HepG2 (cell line): ENCODE measurements at regions not wholly inside any gene's neighbourhood (a gene's known extent, or its start where the extent isn't known, plus 50 kb on each side); places are given as distances from the start of the nearest gene placed in this dataset.

Experiments used
- ETV5 ChIP-seq: IDR thresholded peaks from 2 replicates; pipeline ENCODE4 v1.6.1; 2018; ENCODE audit warnings: missing biosample characterization, missing genetic modification reagents, inconsistent platforms, borderline replicate concordance
- FOXK1 ChIP-seq: sonication (generic); formaldehyde crosslinking; IDR thresholded peaks from 2 replicates; pipeline ENCODE4 v1.4.0; 2020; ENCODE audit warnings: low read depth, missing genetic modification reagents, borderline replicate concordance
- GPBP1L1 ChIP-seq: sonication (generic); formaldehyde crosslinking; IDR thresholded peaks from 2 replicates; pipeline ENCODE4 v1.5.0; 2020; ENCODE audit warnings: mild to moderate bottlenecking, missing genetic modification reagents
- ISL2 ChIP-seq: sonication (generic); formaldehyde crosslinking; IDR thresholded peaks from 2 replicates; pipeline ENCODE4 v1.5.0; 2020; ENCODE audit warnings: missing genetic modification reagents
- MBD4 ChIP-seq: IDR thresholded peaks from 2 replicates; pipeline ENCODE4 v1.6.1; 2012; ENCODE audit warnings: low read length, inconsistent platforms, borderline replicate concordance
- MXI1 ChIP-seq: IDR thresholded peaks from 3 replicates; pipeline ENCODE4 v1.6.1; 2012; ENCODE audit warnings: low read depth, low read length, inconsistent platforms, borderline replicate concordance
- NFKB2 ChIP-seq: sonication (generic); formaldehyde crosslinking; IDR thresholded peaks from 2 replicates; pipeline ENCODE4 v1.4.0; 2020; ENCODE audit warnings: missing genetic modification reagents, borderline replicate concordance
- PHF5A ChIP-seq: IDR thresholded peaks from one replicate; pipeline ENCODE4 v1.6.1; 2018; ENCODE audit warnings: low read depth, missing genetic modification reagents; ENCODE audit not compliant: unreplicated experiment
- SP1 ChIP-seq, 2 experiments: fragments of 450-650 bp in 1 of 2; sonication (generic) in 1 of 2; formaldehyde crosslinking in 1 of 2; IDR thresholded peaks; 2 replicates each; pipeline versions ENCODE4 v1.4.0 to v1.6.1; 2016 to 2020; ENCODE audit warnings: missing genetic modification reagents in 1 of 2
- SRSF1 ChIP-seq: fragments of 200-400 bp; formaldehyde crosslinking; optimal IDR thresholded peaks from 2 replicates; pipeline ENCODE3; 2017; ENCODE audit warnings: mild to moderate bottlenecking, low read depth, low read length, moderate library complexity
- TBX2 ChIP-seq: sonication (generic); formaldehyde crosslinking; IDR thresholded peaks from 2 replicates; pipeline ENCODE4 v1.5.0; 2020; ENCODE audit warnings: missing genetic modification reagents, mild to moderate bottlenecking, borderline replicate concordance
- TCF7 ChIP-seq: sonication (generic); IDR thresholded peaks from 2 replicates; pipeline ENCODE4 v1.6.1; 2016; ENCODE audit warnings: antibody characterized with exemption, low read depth
- ZGPAT ChIP-seq: IDR thresholded peaks from 2 replicates; pipeline ENCODE4 v1.6.1; 2016; ENCODE audit warnings: mild to moderate bottlenecking
- ZNF12 ChIP-seq: sonication (generic); formaldehyde crosslinking; IDR thresholded peaks from 2 replicates; pipeline ENCODE4 v1.5.0; 2020; ENCODE audit warnings: missing genetic modification reagents
- ZNF263 ChIP-seq: sonication (generic); formaldehyde crosslinking; IDR thresholded peaks from 2 replicates; pipeline ENCODE4 v1.4.0; 2020; ENCODE audit warnings: missing genetic modification reagents
- ZNF333 ChIP-seq: sonication (generic); formaldehyde crosslinking; IDR thresholded peaks from 2 replicates; pipeline ENCODE4 v1.4.0; 2020; ENCODE audit warnings: mild to moderate bottlenecking, missing genetic modification reagents, borderline replicate concordance
- ZNF335 ChIP-seq: sonication (generic); formaldehyde crosslinking; IDR thresholded peaks from 2 replicates; pipeline ENCODE4 v1.4.0; 2020; ENCODE audit warnings: missing genetic modification reagents
- ZNF672 ChIP-seq: sonication (generic); formaldehyde crosslinking; IDR thresholded peaks from 2 replicates; pipeline ENCODE4 v1.8.1; 2022; ENCODE audit warnings: missing genetic modification reagents
- ZNF737 ChIP-seq: sonication (generic); formaldehyde crosslinking; IDR thresholded peaks from 2 replicates; pipeline ENCODE4 v1.5.0; 2020; ENCODE audit warnings: missing genetic modification reagents, mild to moderate bottlenecking, borderline replicate concordance
- ZSCAN25 ChIP-seq: sonication (generic); formaldehyde crosslinking; IDR thresholded peaks from 2 replicates; pipeline ENCODE4 v1.8.0; 2022; ENCODE audit warnings: mild to moderate bottlenecking, missing genetic modification reagents
- TF ChIP-seq, protein P1 (sequence below), 2 experiments: sonication (generic) in 1 of 2; formaldehyde crosslinking in 1 of 2; IDR thresholded peaks; 2 replicates each; pipeline versions ENCODE4 v1.4.0 to v1.6.1; 2018 to 2020; ENCODE audit warnings: missing genetic modification reagents in 2 of 2, borderline replicate concordance in 1 of 2, low read depth in 1 of 2, mild to moderate bottlenecking in 1 of 2, missing biosample characterization in 1 of 2
- TF ChIP-seq, protein P2 (sequence below): sonication (generic); formaldehyde crosslinking; IDR thresholded peaks from 2 replicates; pipeline ENCODE4 v1.5.0; 2020; ENCODE audit warnings: mild to moderate bottlenecking, missing genetic modification reagents

DNA sequence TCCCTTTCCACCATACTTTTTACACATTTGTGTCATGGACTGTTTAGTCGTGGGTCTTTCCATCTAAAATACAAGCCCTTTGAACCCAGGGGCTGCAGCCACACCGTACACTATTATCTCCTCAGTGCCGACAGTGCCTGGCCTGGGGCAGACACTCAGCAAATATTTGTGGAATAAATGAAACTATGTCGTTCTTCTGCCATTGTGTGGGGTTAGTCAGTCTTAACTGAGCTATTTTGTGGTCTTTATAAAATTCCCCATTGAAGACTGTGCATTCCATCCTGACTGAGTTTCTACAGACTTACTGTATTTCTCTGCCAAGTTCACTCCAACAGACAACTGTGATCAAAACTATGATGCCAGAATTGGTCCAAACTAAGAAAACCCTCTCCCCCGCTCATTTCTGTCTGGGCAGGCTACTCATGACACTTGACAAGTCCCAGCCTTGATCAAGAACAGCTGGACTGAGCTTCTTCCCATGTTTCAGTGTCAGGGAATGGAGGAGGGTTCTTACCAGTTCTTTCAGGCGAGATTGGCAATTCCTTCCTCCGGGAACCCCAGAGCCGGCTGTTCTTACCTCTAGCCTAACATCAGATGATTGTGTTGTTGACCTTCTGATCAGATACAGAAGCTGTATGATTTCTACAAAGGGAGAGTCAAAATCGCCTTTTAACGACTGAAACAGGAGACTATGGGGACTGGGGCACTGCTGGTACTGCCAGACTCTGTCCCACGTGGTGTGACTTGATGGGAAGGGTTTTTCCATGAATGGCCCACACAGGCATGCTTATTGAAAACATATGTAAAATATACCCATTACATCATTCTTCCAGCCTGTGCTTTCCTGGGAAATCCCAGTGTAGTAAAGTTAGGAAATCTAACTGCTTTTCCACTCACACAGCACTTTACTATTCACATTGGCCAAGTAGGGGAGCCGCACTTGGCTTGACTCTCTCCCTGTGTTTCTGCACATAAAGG is 77.4 kb upstream of the NPAS2 start (continued):
- TF ChIP-seq ZNF335 = no peak
- TF ChIP-seq ZNF672 (CRISPR knock-in tag) = no peak
- no peak for TF ChIP-seq ETV5 (CRISPR knock-in tag)
- TF ChIP-seq ZNF263 = no peak
- TF ChIP-seq ZNF12 (CRISPR knock-in tag) = no peak
- no peak for TF ChIP-seq PHF5A (CRISPR knock-in tag)
- peak; percentile 40; the same call in 1 of the 2 replicates for TF ChIP-seq TCF7
- no peak for TF ChIP-seq SRSF1
- TF ChIP-seq ZNF333 (CRISPR knock-in tag) = no peak
- no peak for TF ChIP-seq MBD4
- TF ChIP-seq SP1 (IDR thresholded peaks at IDR 0.05) = no peak
- TF ChIP-seq SP1 (CRISPR knock-in tag; IDR thresholded peaks at IDR 0.05) = no peak
- TF ChIP-seq, protein P1, sequence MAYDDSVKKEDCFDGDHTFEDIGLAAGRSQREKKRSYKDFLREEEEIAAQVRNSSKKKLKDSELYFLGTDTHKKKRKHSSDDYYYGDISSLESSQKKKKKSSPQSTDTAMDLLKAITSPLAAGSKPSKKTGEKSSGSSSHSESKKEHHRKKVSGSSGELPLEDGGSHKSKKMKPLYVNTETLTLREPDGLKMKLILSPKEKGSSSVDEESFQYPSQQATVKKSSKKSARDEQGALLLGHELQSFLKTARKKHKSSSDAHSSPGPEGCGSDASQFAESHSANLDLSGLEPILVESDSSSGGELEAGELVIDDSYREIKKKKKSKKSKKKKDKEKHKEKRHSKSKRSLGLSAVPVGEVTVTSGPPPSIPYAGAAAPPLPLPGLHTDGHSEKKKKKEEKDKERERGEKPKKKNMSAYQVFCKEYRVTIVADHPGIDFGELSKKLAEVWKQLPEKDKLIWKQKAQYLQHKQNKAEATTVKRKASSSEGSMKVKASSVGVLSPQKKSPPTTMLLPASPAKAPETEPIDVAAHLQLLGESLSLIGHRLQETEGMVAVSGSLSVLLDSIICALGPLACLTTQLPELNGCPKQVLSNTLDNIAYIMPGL (CRISPR knock-in tag; IDR thresholded peaks at IDR 0.05; ENCODE audit: borderline replicate concordance in 1 of 2, low read depth in 1 of 2) = no peak
- peak; percentile 15; the same call in 1 of the 2 replicates for TF ChIP-seq ZGPAT (CRISPR knock-in tag)
- no peak for TF ChIP-seq MXI1
- TF ChIP-seq, protein P2, sequence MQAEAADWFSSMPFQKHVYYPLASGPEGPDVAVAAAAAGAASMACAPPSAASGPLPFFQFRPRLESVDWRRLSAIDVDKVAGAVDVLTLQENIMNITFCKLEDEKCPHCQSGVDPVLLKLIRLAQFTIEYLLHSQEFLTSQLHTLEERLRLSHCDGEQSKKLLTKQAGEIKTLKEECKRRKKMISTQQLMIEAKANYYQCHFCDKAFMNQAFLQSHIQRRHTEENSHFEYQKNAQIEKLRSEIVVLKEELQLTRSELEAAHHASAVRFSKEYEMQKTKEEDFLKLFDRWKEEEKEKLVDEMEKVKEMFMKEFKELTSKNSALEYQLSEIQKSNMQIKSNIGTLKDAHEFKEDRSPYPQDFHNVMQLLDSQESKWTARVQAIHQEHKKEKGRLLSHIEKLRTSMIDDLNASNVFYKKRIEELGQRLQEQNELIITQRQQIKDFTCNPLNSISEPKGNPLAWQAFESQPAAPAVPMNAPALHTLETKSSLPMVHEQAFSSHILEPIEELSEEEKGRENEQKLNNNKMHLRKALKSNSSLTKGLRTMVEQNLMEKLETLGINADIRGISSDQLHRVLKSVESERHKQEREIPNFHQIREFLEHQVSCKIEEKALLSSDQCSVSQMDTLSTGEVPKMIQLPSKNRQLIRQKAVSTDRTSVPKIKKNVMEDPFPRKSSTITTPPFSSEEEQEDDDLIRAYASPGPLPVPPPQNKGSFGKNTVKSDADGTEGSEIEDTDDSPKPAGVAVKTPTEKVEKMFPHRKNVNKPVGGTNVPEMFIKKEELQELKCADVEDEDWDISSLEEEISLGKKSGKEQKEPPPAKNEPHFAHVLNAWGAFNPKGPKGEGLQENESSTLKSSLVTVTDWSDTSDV (CRISPR knock-in tag) = no peak
- no peak for TF ChIP-seq FOXK1
- no peak for TF ChIP-seq GPBP1L1 (CRISPR knock-in tag)
- TF ChIP-seq TBX2 (CRISPR knock-in tag) = 0 out of 2 replicates have a peak, but pooled peaks have one; percentile 35
- TF ChIP-seq ISL2 = peak; percentile 79
- no peak for TF ChIP-seq ZNF737 (CRISPR knock-in tag)
- no peak for TF ChIP-seq ZSCAN25
- TF ChIP-seq NFKB2 (CRISPR knock-in tag) = no peak
